ENCODE measurements at regions not wholly inside any gene's neighbourhood (a gene's known extent, or its start where the extent isn't known, plus 50 kb on each side); places are given as distances from the start of the nearest gene placed in this dataset.

GRCh38 chr6:26213334-26214075 is 126.3 kb downstream of the HFE start:
- TF ChIP-seq CTCF (conservative IDR thresholded peaks at IDR 0.05; ENCODE audit: low read length) (no peak), EZH2phosphoT487 (IDR thresholded peaks at IDR 0.05; ENCODE audit: borderline replicate concordance, low read depth, low read length) (no peak)
- peak overlapping the region; percentile 46 for H3K27ac ChIP-seq (ENCODE audit: low read depth, low read length, poor library complexity, severe bottlenecking)
- no peaks in the 10 kb centered on the region for H4K20me1 ChIP-seq (ENCODE audit: insufficient read depth, low read length)
- intact Hi-C loops (cut with micrococcal nuclease; ENCODE audit: unreplicated experiment): no loop called here
- POLR2A ChIA-PET: interaction anchor here (0.9 to 7.3 kb wide), 9 partner anchors 16 to 1651 kb away, joined by 3 to 505 read pairs (median 50); a partner anchor contains a TSS
- no TSS peak for BruUV-seq (replicated peaks)
- no peaks in the 10 kb centered on the region for H3K9me2 ChIP-seq (ENCODE audit: insufficient read depth, low read length)
- no peak for DNase-seq (ENCODE audit: low spot score)
- H2AFZ ChIP-seq (ENCODE audit: low read length): 0 out of 2 replicates have a peak overlapping the region, but pooled peaks have one; percentile 26
- H3K36me3 ChIP-seq (ENCODE audit: insufficient read depth, low read length): peaks cover 13% of the 10 kb centered on the region; the same call in 1 of the 2 replicates
- H3K79me2 ChIP-seq (ENCODE audit: insufficient read depth, low read depth, low read length): peaks cover 11% of the 10 kb centered on the region; the same call in 1 of the 2 replicates
- CTCF ChIA-PET (ENCODE audit: unreplicated experiment): no interaction called here
- H3K4me2 ChIP-seq (ENCODE audit: low read length): no peak overlapping the region
- peaks cover 43% of the 10 kb centered on the region for H3K4me1 ChIP-seq (ENCODE audit: insufficient read depth, low read length, poor library complexity, severe bottlenecking)
- H3K9me3 ChIP-seq (ENCODE audit: low read length): peaks cover 5% of the 10 kb centered on the region; the same call in 1 of the 2 replicates
- H3K4me3 ChIP-seq (ENCODE audit: low read depth, low read length, poor library complexity, severe bottlenecking): no peak overlapping the region

GRCh38 chr6:26214803-26215584 is 127.8 kb downstream of the HFE start:
- peaks cover 5% of the 10 kb centered on the region; the same call in 1 of the 2 replicates for H3K9me3 ChIP-seq (ENCODE audit: low read length)
- H2AFZ ChIP-seq (ENCODE audit: low read length): peak overlapping the region; percentile 27; the same call in 1 of the 2 replicates
- intact Hi-C loops (cut with micrococcal nuclease; ENCODE audit: unreplicated experiment): loop anchor here (5.0 kb wide), 6 partner anchors 147 to 1677 kb away; partner anchors contain the start of gene HMGN4
- H3K79me2 ChIP-seq (ENCODE audit: insufficient read depth, low read depth, low read length): peaks cover 26% of the 10 kb centered on the region
- POLR2A ChIA-PET: interaction anchor here (0.6 to 7.3 kb wide), 27 partner anchors 12 to 1650 kb away, joined by 3 to 505 read pairs (median 9); a partner anchor contains a TSS
- CTCF ChIA-PET (ENCODE audit: unreplicated experiment): no interaction called here
- peak overlapping the region; percentile 83 for H3K4me2 ChIP-seq (ENCODE audit: low read length)
- H3K4me1 ChIP-seq (ENCODE audit: insufficient read depth, low read length, poor library complexity, severe bottlenecking): peaks cover 58% of the 10 kb centered on the region
- H3K9me2 ChIP-seq (ENCODE audit: insufficient read depth, low read length): no peaks in the 10 kb centered on the region
- peak overlapping the region; percentile 99 for H3K27ac ChIP-seq (ENCODE audit: low read depth, low read length, poor library complexity, severe bottlenecking)
- BruUV-seq (replicated peaks): no TSS peak
- no peaks in the 10 kb centered on the region for H4K20me1 ChIP-seq (ENCODE audit: insufficient read depth, low read length)
- peak overlapping the region; percentile 73 for H3K4me3 ChIP-seq (ENCODE audit: low read depth, low read length, poor library complexity, severe bottlenecking)
- peak; percentile 71 for DNase-seq (ENCODE audit: low spot score)
- peaks cover 13% of the 10 kb centered on the region; the same call in 1 of the 2 replicates for H3K36me3 ChIP-seq (ENCODE audit: insufficient read depth, low read length)
- TF ChIP-seq CTCF (conservative IDR thresholded peaks at IDR 0.05; ENCODE audit: low read length): no peak
- no peak for TF ChIP-seq EZH2phosphoT487 (IDR thresholded peaks at IDR 0.05; ENCODE audit: borderline replicate concordance, low read depth, low read length)
